ENCODE measurements at regions not wholly inside any gene's neighbourhood (a gene's known extent, or its start where the extent isn't known, plus 50 kb on each side); places are given as distances from the start of the nearest gene placed in this dataset.

DNA sequence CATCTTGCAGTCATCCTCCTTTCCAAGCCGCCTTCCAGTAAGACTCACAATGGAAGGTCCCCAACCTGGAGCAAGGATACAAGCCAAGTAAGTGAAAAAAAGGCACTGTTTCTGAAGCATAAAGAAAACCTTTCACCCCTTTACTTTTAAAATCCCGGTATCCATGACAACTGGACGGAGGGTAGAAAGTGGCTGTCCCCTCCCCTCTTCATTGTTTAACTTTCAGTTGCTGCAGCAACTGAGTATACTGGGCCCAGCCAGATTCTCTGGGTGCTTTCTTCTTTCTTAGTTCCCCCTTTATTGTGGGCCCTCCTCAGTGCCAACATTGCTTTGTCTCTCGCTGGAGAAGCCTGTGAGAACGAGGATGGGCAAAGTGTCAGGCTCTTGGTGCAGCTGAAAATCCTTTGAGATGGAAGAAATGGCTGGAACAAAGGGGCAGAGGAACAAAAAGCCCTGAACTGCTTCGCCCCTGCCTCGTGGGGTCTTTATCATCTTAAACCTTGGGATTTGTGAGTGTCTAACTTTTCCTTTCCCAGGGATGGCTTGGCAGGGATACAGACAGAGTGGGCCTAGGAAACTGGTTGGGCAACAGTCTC is 224.0 kb upstream of the RGMA start:
- H3K36me3 ChIP-seq (ENCODE audit: insufficient read depth, low read length), result no peaks in the 10 kb centered on the region
- TF ChIP-seq, protein P1, sequence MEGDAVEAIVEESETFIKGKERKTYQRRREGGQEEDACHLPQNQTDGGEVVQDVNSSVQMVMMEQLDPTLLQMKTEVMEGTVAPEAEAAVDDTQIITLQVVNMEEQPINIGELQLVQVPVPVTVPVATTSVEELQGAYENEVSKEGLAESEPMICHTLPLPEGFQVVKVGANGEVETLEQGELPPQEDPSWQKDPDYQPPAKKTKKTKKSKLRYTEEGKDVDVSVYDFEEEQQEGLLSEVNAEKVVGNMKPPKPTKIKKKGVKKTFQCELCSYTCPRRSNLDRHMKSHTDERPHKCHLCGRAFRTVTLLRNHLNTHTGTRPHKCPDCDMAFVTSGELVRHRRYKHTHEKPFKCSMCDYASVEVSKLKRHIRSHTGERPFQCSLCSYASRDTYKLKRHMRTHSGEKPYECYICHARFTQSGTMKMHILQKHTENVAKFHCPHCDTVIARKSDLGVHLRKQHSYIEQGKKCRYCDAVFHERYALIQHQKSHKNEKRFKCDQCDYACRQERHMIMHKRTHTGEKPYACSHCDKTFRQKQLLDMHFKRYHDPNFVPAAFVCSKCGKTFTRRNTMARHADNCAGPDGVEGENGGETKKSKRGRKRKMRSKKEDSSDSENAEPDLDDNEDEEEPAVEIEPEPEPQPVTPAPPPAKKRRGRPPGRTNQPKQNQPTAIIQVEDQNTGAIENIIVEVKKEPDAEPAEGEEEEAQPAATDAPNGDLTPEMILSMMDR (conservative IDR thresholded peaks at IDR 0.05; ENCODE audit: low read length), result no peak
- TF ChIP-seq EZH2phosphoT487 (IDR thresholded peaks at IDR 0.05; ENCODE audit: borderline replicate concordance), result no peak
- no peaks in the 10 kb centered on the region for H3F3A ChIP-seq (ENCODE audit: low read depth)
- H3K4me3 ChIP-seq (ENCODE audit: low read length, poor library complexity, severe bottlenecking), result no peak overlapping the region
- H3K9me2 ChIP-seq (replicated peaks; ENCODE audit: low read depth, low read length), result no peaks in the 10 kb centered on the region
- no peaks in the 10 kb centered on the region for H3K9me3 ChIP-seq (ENCODE audit: insufficient read depth, low read depth, low read length)
- H3K9ac ChIP-seq (ENCODE audit: low read depth, low read length, poor library complexity, severe bottlenecking), result no peak overlapping the region
- H3K4me2 ChIP-seq (ENCODE audit: low read depth, low read length, poor library complexity, severe bottlenecking), result no peak overlapping the region
- H2AFZ ChIP-seq (ENCODE audit: low read length), result no peak overlapping the region
- H3K27me3 ChIP-seq (ENCODE audit: insufficient read depth, low read length, poor library complexity, severe bottlenecking), result no peaks in the 10 kb centered on the region
- no peaks in the 10 kb centered on the region for H4K20me1 ChIP-seq (ENCODE audit: insufficient read depth, low read length, poor library complexity, severe bottlenecking)
- H3K4me1 ChIP-seq (ENCODE audit: insufficient read depth, low read length, poor library complexity, severe bottlenecking), result no peaks in the 10 kb centered on the region
- no peaks in the 10 kb centered on the region for H3K79me2 ChIP-seq (ENCODE audit: insufficient read depth, low read length)

DNA sequence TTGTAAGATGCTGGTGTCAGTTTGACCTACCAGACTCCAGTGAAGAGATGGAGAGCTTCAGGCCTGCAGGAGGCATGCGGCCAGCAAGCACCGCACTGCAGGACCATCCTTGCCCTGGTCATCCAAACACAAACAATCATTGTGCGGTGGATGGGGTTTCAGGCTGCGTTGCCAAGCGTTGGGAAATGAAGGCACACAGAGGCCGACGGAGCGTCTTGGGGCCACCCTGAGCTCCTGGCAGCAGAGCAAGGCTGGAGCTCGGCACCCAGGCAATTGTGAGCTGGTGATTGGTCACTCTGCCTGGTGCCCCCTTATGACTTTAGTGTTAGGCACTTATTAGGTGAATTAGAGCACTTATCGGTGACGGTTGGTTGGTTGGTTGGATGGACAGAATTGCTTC is 222.6 kb upstream of the RGMA start:
- Histone ChIP-seq H3K4me2 (ENCODE audit: low read depth, low read length, poor library complexity, severe bottlenecking) (no peak overlapping the region), H3F3A (ENCODE audit: low read depth) (no peaks in the 10 kb centered on the region), H3K9me2 (replicated peaks; ENCODE audit: low read depth, low read length) (no peaks in the 10 kb centered on the region)

DNA sequence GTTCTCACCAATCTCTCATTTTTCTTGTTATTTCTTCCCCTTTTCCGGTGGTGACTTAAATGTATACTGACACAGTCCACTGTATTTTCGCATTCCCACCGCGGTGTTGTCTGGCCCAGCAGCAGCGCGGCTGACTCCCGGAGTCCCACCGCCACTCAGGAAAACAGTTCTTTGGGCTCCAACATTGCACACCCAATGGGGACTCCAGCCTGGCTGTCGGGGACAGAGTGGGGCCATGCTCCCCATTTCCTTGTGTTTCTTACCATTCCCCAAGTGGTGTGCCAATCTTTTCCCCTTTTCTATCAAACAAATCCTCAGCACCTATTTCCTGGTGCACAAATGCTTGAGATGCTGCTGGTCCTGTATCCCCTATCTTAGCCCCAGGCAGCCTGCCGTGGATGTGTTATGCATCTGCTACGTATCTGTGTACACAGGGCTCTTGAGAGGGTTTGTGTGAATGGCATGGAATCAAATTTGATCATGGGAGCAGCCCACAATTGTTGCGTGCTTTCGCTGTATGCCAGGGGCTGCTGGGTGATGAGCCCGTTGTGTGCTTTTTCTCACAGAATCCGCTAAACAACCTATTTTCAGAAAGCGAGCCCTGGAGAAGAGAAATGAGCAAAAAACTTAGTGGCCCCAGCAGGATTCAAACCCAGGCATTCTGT is 219.1 kb upstream of the RGMA start:
- Histone ChIP-seq H3K9ac (ENCODE audit: low read depth, low read length, poor library complexity, severe bottlenecking) (no peak overlapping the region), H3K79me2 (ENCODE audit: insufficient read depth, low read length) (no peaks in the 10 kb centered on the region), H4K20me1 (ENCODE audit: insufficient read depth, low read length, poor library complexity, severe bottlenecking) (no peaks in the 10 kb centered on the region), H3K4me1 (ENCODE audit: insufficient read depth, low read length, poor library complexity, severe bottlenecking) (peaks cover 8% of the 10 kb centered on the region), H3K9me2 (replicated peaks; ENCODE audit: low read depth, low read length) (no peaks in the 10 kb centered on the region), H2AFZ (ENCODE audit: low read length) (no peak overlapping the region), H3K9me3 (ENCODE audit: insufficient read depth, low read depth, low read length) (no peaks in the 10 kb centered on the region), H3F3A (ENCODE audit: low read depth) (no peaks in the 10 kb centered on the region), H3K4me3 (ENCODE audit: low read length, poor library complexity, severe bottlenecking) (no peak overlapping the region), H3K27me3 (ENCODE audit: insufficient read depth, low read length, poor library complexity, severe bottlenecking) (no peaks in the 10 kb centered on the region), H3K4me2 (ENCODE audit: low read depth, low read length, poor library complexity, severe bottlenecking) (no peak overlapping the region), H3K36me3 (ENCODE audit: insufficient read depth, low read length) (no peaks in the 10 kb centered on the region)
- TF ChIP-seq, protein P1 (conservative IDR thresholded peaks at IDR 0.05; ENCODE audit: low read length), result no peak
- TF ChIP-seq EZH2phosphoT487 (IDR thresholded peaks at IDR 0.05; ENCODE audit: borderline replicate concordance), result no peak

More for the DNA sequence above, 222.6 kb upstream of the RGMA start:
- H3K4me1 ChIP-seq (ENCODE audit: insufficient read depth, low read length, poor library complexity, severe bottlenecking), result no peaks in the 10 kb centered on the region
- no peak overlapping the region for H3K4me3 ChIP-seq (ENCODE audit: low read length, poor library complexity, severe bottlenecking)
- TF ChIP-seq, protein P1 (conservative IDR thresholded peaks at IDR 0.05; ENCODE audit: low read length), result no peak
- TF ChIP-seq EZH2phosphoT487 (IDR thresholded peaks at IDR 0.05; ENCODE audit: borderline replicate concordance), result no peak
- no peaks in the 10 kb centered on the region for H3K27me3 ChIP-seq (ENCODE audit: insufficient read depth, low read length, poor library complexity, severe bottlenecking)
- H3K79me2 ChIP-seq (ENCODE audit: insufficient read depth, low read length), result no peaks in the 10 kb centered on the region
- H3K9me3 ChIP-seq (ENCODE audit: insufficient read depth, low read depth, low read length), result no peaks in the 10 kb centered on the region
- H4K20me1 ChIP-seq (ENCODE audit: insufficient read depth, low read length, poor library complexity, severe bottlenecking), result no peaks in the 10 kb centered on the region
- H3K36me3 ChIP-seq (ENCODE audit: insufficient read depth, low read length), result no peaks in the 10 kb centered on the region
- H2AFZ ChIP-seq (ENCODE audit: low read length), result no peak overlapping the region
- no peak overlapping the region for H3K9ac ChIP-seq (ENCODE audit: low read depth, low read length, poor library complexity, severe bottlenecking)

Data from Loucy (cell line).